ENCODE measurements at regions not wholly inside any gene's neighbourhood (a gene's known extent, or its start where the extent isn't known, plus 50 kb on each side); places are given as distances from the start of the nearest gene placed in this dataset.
"Not testable (repeated sequence)": the region's sequence is repeated elsewhere in the genome, so short reads cannot be mapped to it uniquely, and the experiment has no call there.

- TF ChIP-seq, protein P1, sequence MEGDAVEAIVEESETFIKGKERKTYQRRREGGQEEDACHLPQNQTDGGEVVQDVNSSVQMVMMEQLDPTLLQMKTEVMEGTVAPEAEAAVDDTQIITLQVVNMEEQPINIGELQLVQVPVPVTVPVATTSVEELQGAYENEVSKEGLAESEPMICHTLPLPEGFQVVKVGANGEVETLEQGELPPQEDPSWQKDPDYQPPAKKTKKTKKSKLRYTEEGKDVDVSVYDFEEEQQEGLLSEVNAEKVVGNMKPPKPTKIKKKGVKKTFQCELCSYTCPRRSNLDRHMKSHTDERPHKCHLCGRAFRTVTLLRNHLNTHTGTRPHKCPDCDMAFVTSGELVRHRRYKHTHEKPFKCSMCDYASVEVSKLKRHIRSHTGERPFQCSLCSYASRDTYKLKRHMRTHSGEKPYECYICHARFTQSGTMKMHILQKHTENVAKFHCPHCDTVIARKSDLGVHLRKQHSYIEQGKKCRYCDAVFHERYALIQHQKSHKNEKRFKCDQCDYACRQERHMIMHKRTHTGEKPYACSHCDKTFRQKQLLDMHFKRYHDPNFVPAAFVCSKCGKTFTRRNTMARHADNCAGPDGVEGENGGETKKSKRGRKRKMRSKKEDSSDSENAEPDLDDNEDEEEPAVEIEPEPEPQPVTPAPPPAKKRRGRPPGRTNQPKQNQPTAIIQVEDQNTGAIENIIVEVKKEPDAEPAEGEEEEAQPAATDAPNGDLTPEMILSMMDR (IDR thresholded peaks at IDR 0.05; ENCODE audit: borderline replicate concordance, control extremely low read depth, extremely low read depth, insufficient read depth, missing control alignments), result no peak
- in situ Hi-C loops (cut with MboI; ENCODE audit: low sequenced_read_pairs, unreplicated experiment), result no loop called here
- DNase-seq (ENCODE audit: low spot score), result no peak
Observed at GRCh38 chr12:33054371-33054770, 157.8 kb upstream of the PKP2 start.

GRCh38 chr12:33052141-33053051 lies 155.8 kb upstream of the PKP2 start:
- peak; percentile 10 for DNase-seq (ENCODE audit: low spot score)
- in situ Hi-C loops (cut with MboI; ENCODE audit: low sequenced_read_pairs, unreplicated experiment), result no loop called here
- TF ChIP-seq, protein P1 (IDR thresholded peaks at IDR 0.05; ENCODE audit: borderline replicate concordance, control extremely low read depth, extremely low read depth, insufficient read depth, missing control alignments), result no peak

GRCh38 chr12:33047666-33048065 lies 151.1 kb upstream of the PKP2 start:
- in situ Hi-C loops (cut with MboI; ENCODE audit: low sequenced_read_pairs, unreplicated experiment), result no loop called here
- no peak for DNase-seq (ENCODE audit: low spot score)
- TF ChIP-seq, protein P1 (IDR thresholded peaks at IDR 0.05; ENCODE audit: borderline replicate concordance, control extremely low read depth, extremely low read depth, insufficient read depth, missing control alignments), result no peak

GRCh38 chr12:33044447-33044846 lies 147.9 kb upstream of the PKP2 start:
- DNase-seq (ENCODE audit: low spot score), result no peak
- in situ Hi-C loops (cut with MboI; ENCODE audit: low sequenced_read_pairs, unreplicated experiment), result no loop called here
- TF ChIP-seq, protein P1 (IDR thresholded peaks at IDR 0.05; ENCODE audit: borderline replicate concordance, control extremely low read depth, extremely low read depth, insufficient read depth, missing control alignments), result no peak

DNA sequence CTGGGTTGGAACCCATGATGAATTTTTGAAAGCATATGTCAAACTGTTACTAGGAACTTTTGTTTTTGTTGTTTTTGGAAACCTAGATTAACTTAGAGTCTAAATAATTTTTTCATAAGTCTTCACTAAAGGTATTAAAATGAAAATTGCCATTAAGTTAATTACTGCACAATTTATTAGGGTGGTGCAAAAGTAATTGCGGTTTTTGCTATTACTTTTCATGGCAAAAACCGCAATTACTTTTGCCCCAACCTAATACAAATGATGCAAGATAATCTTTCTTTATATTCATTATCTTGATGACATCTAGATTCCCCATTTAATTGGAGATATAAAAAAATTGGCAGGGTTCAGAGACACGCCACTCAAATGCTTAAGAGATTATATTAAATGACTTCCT lies 145.0 kb upstream of the PKP2 start:
- DNase-seq (ENCODE audit: low spot score), result no peak
- TF ChIP-seq, protein P1 (IDR thresholded peaks at IDR 0.05; ENCODE audit: borderline replicate concordance, control extremely low read depth, extremely low read depth, insufficient read depth, missing control alignments), result no peak
- in situ Hi-C loops (cut with MboI; ENCODE audit: low sequenced_read_pairs, unreplicated experiment), result no loop called here

- DNase-seq (ENCODE audit: low spot score); in situ Hi-C loops (cut with MboI; ENCODE audit: low sequenced_read_pairs, unreplicated experiment): not testable (repeated sequence)
Observed at GRCh38 chr12:33033999-33034398, 137.4 kb upstream of the PKP2 start.

DNA sequence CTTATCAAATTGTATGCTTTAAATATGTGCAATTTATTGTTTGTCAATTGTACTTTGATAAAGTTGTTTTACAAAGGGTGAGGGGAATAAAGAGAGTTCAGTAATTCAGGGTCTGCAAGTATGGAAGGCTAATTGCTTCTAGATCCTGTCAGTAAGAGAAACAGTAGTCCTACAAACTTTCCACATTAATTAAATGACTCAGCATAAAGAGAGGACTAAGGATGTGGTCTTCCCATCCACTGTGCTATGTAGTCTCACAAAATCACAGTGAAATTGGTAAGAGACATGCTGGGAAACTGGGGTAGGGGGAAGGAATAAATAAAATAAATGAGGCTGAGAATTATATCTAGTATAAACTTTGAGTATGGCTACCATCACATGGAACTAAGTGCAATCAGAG lies 130.2 kb upstream of the PKP2 start:
- in situ Hi-C loops (cut with MboI; ENCODE audit: low sequenced_read_pairs, unreplicated experiment), result no loop called here
- TF ChIP-seq, protein P1 (IDR thresholded peaks at IDR 0.05; ENCODE audit: borderline replicate concordance, control extremely low read depth, extremely low read depth, insufficient read depth, missing control alignments), result no peak
- no peak for DNase-seq (ENCODE audit: low spot score)

DNA sequence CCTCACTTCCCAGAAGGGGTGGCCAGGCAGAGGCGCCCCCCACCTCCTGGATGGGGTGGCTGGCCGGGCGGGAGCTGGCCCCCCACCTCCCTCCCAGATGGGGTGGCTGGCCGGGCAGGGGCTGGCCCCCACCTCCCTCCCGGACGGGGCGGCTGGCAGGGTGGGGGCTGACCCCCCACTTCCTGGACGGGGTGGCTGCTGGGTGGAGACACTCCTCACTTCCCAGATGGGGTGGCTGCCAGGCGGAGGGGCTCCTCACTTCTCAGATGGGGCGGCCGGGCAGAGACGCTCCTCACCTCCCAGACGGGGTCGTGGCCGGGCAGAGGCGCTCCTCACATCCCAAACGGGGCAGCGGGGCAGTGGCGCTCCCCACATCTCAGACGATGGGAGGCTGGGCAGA lies 126.1 kb upstream of the PKP2 start:
- in situ Hi-C loops (cut with MboI; ENCODE audit: low sequenced_read_pairs, unreplicated experiment); DNase-seq (ENCODE audit: low spot score): not testable (repeated sequence)

- DNase-seq (ENCODE audit: low spot score); in situ Hi-C loops (cut with MboI; ENCODE audit: low sequenced_read_pairs, unreplicated experiment): not testable (repeated sequence)
Observed at GRCh38 chr12:33017029-33017428, 120.5 kb upstream of the PKP2 start.
